Sigmoid colon (tissue), 4 donors: ENCODE measurements at regions not wholly inside any gene's neighbourhood (a gene's known extent, or its start where the extent isn't known, plus 50 kb on each side); places are given as distances from the start of the nearest gene placed in this dataset.
"Not testable (repeated sequence)": the region's sequence is repeated elsewhere in the genome, so short reads cannot be mapped to it uniquely, and the experiment has no call there.

Source experiments
- EP300 ChIP-seq, 4 donors: sonication (generic); formaldehyde crosslinking; IDR thresholded peaks; one replicate each; pipeline ENCODE4 v1.6.1; 2017; ENCODE audit warnings: antibody characterized with exemption in 4 of 4
- POLR2A ChIP-seq, 2 donors: fragments of 450-650 bp; IDR thresholded peaks; one replicate each; pipeline ENCODE4 v1.6.1; 2016; ENCODE audit warnings: antibody characterized with exemption in 2 of 2, mild to moderate bottlenecking in 2 of 2, moderate library complexity in 2 of 2
- POLR2AphosphoS5 ChIP-seq, 4 donors: sonication (generic); formaldehyde crosslinking; IDR thresholded peaks; one replicate each; pipeline ENCODE4 v1.6.1; 2017; ENCODE audit warnings: antibody characterized with exemption in 4 of 4
- TF ChIP-seq, protein P1 (sequence below), 4 experiments: fragments of 450-650 bp in 3 of 4; fragments of 200-600 bp in 1 of 4; IDR thresholded peaks; one replicate each; pipeline ENCODE4 v1.5.1; 2016 to 2019; ENCODE audit warnings: antibody characterized with exemption in 4 of 4, mild to moderate bottlenecking in 3 of 4, moderate library complexity in 2 of 4

DNA sequence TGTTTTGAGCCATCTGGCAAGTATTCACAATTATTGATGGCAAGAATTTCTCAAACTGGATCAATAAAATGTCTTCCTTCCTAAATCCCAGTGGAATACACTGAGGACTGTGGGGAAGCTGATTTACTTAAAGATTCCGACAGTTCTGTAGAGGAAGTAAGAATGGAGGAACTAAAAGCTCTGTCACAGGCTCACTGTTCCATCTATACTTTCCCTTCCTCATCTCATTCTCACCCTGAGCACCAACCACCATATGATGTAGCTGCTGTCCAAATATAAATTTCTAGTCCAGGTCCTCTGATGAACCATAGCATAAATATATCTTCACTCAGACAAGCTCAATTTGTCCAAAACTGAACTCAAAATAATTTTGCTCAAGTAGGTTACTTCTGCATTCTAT lies 49.8 kb upstream of the POMZP3 start:
- TF ChIP-seq, protein P1, sequence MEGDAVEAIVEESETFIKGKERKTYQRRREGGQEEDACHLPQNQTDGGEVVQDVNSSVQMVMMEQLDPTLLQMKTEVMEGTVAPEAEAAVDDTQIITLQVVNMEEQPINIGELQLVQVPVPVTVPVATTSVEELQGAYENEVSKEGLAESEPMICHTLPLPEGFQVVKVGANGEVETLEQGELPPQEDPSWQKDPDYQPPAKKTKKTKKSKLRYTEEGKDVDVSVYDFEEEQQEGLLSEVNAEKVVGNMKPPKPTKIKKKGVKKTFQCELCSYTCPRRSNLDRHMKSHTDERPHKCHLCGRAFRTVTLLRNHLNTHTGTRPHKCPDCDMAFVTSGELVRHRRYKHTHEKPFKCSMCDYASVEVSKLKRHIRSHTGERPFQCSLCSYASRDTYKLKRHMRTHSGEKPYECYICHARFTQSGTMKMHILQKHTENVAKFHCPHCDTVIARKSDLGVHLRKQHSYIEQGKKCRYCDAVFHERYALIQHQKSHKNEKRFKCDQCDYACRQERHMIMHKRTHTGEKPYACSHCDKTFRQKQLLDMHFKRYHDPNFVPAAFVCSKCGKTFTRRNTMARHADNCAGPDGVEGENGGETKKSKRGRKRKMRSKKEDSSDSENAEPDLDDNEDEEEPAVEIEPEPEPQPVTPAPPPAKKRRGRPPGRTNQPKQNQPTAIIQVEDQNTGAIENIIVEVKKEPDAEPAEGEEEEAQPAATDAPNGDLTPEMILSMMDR (IDR thresholded peaks at IDR 0.05): not testable (repeated sequence)
- not testable (repeated sequence) for TF ChIP-seq POLR2A, POLR2AphosphoS5, EP300 (IDR thresholded peaks at IDR 0.05)
